ENCODE measurements at regions not wholly inside any gene's neighbourhood (a gene's known extent, or its start where the extent isn't known, plus 50 kb on each side); places are given as distances from the start of the nearest gene placed in this dataset.
"Not testable (repeated sequence)": the region's sequence is repeated elsewhere in the genome, so short reads cannot be mapped to it uniquely, and the experiment has no call there.

DNA sequence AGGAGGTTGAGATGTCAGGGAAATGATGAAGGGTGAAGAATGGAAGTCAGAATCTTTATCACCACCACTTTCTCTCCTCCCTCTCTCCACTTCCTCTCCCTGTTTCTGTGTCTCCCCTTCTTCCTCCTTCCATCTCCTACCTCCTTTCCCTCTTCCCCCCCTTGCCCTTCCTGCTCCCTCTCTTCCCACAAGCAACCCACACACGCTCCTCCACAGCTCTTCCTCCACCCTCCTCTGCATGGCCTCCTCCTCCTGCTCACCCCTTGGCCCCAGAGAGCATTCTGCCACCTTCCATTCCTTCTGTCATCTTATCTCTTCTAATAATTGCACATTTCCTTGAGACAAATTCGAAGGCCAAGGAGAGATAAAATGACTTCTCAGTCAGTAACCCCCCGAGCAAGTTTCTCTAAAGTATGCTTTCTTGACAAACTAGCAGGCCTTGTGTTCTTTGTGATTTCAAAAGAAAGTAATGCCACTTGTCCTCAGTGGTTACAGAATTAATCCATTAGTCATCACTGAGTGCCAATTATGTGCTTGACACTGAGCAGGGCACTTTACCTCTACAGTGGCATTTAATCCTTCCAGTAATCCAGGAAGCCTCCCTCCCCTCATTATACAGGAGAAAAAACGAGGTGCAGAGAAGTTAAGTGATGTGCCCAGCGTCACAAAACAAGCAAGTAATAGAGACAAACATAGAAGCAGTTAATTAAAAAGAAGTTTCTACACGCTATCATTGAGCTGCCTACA, 72.3 kb upstream of the CCL1 start:
- no peak for DNase-seq (ENCODE audit: extremely low spot score)
- CTCF ChIA-PET, result no interaction called here
- TF ChIP-seq ELF4 (IDR thresholded peaks at IDR 0.05), result no peak
- no peak for TF ChIP-seq TARDBP (IDR thresholded peaks at IDR 0.05)
- no peak for TF ChIP-seq ARNT (IDR thresholded peaks at IDR 0.05)
- TF ChIP-seq HDGF (IDR thresholded peaks at IDR 0.05; ENCODE audit: borderline replicate concordance), result no peak
- no peak for TF ChIP-seq L3MBTL2 (conservative IDR thresholded peaks at IDR 0.05)
- TF ChIP-seq FOXA1 (IDR thresholded peaks at IDR 0.05), result no peak
- POLR2A ChIA-PET, result no interaction called here

DNA sequence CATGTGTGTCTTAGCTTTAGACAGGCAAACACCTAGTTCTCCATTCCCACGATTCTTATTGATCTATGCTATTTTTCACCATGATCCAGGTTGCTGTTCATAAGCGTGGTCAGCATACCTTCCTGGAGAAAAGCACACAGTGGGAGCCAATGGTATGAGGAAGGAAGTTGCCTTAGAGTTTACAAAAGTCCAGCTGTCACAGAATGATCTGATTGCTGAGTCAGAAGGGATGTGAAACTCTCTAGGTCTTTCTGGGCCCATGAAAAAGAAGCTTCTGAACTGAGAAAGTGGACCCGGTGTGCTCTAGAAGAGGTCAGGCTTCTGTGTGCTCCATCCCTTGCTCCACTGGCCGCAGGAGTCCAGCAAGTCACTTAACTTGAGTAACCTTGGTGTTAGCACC, 71.0 kb upstream of the CCL1 start:
- ChIA-PET POLR2A (no interaction called here), CTCF (no interaction called here)
- no peak for DNase-seq (ENCODE audit: extremely low spot score)
- TF ChIP-seq, protein P1, sequence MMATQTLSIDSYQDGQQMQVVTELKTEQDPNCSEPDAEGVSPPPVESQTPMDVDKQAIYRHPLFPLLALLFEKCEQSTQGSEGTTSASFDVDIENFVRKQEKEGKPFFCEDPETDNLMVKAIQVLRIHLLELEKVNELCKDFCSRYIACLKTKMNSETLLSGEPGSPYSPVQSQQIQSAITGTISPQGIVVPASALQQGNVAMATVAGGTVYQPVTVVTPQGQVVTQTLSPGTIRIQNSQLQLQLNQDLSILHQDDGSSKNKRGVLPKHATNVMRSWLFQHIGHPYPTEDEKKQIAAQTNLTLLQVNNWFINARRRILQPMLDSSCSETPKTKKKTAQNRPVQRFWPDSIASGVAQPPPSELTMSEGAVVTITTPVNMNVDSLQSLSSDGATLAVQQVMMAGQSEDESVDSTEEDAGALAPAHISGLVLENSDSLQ (IDR thresholded peaks at IDR 0.05), result no peak
- TF ChIP-seq ZNF384 (IDR thresholded peaks at IDR 0.05) (no peak), SUZ12 (IDR thresholded peaks at IDR 0.05) (no peak), FOXA1 (IDR thresholded peaks at IDR 0.05) (no peak), ARNT (IDR thresholded peaks at IDR 0.05) (no peak), SP1 (IDR thresholded peaks at IDR 0.05) (no peak), CTBP1 (IDR thresholded peaks at IDR 0.05; ENCODE audit: borderline replicate concordance) (no peak), NFRKB (IDR thresholded peaks at IDR 0.05) (no peak), L3MBTL2 (conservative IDR thresholded peaks at IDR 0.05) (no peak), LEF1 (IDR thresholded peaks at IDR 0.05; ENCODE audit: borderline replicate concordance) (no peak), TARDBP (IDR thresholded peaks at IDR 0.05) (no peak), ELF4 (IDR thresholded peaks at IDR 0.05) (no peak), HDGF (IDR thresholded peaks at IDR 0.05; ENCODE audit: borderline replicate concordance) (no peak), FOXK2 (IDR thresholded peaks at IDR 0.05) (no peak), BHLHE40 (IDR thresholded peaks at IDR 0.05; ENCODE audit: borderline replicate concordance) (no peak), FOXM1 (IDR thresholded peaks at IDR 0.05; ENCODE audit: borderline replicate concordance) (no peak)

DNA sequence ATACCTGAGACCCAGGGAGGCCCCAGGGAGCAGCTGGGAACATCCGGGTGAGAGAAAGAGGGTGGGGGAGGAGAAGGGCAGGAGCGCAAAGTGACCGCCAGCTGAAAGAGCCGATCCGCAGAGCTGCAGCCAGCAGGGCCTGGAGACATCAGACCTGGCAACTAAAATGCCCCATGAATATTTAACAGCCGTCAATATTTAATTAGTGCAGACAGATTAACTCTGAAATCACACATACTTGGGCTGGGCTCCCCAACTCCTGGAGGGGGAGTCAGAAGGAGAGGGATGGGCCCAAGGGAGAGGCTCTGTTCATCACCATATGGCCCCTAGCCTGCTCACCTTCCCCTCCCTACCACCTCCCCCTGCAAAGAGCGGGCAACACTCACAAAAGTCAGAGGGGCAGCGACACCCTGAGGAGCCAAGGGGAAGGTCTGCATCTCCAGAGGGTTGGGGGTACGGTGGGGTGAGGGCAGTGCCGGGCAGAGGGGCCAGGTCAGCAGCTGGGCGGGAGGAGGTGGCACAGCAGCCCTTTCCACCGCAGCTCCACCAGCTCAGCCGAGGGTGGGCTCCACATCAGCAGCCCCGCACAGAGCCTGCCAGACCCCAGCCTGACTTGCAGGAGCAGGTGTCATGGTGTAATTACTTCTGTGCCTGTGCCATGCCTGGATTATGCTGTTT, 61.9 kb upstream of the CCL1 start:
- ChIA-PET CTCF (no interaction called here), POLR2A (no interaction called here)
- no peak for TF ChIP-seq ELF4 (IDR thresholded peaks at IDR 0.05)
- TF ChIP-seq ARNT (IDR thresholded peaks at IDR 0.05), result no peak
- TF ChIP-seq CTBP1 (IDR thresholded peaks at IDR 0.05; ENCODE audit: borderline replicate concordance), result no peak
- TF ChIP-seq SP1 (IDR thresholded peaks at IDR 0.05), result no peak
- no peak for TF ChIP-seq FOXK2 (IDR thresholded peaks at IDR 0.05)
- TF ChIP-seq HDGF (IDR thresholded peaks at IDR 0.05; ENCODE audit: borderline replicate concordance), result no peak
- TF ChIP-seq ZNF384 (IDR thresholded peaks at IDR 0.05), result no peak
- TF ChIP-seq, protein P1 (IDR thresholded peaks at IDR 0.05), result no peak
- no peak for TF ChIP-seq TARDBP (IDR thresholded peaks at IDR 0.05)
- no peak for TF ChIP-seq NFRKB (IDR thresholded peaks at IDR 0.05)
- no peak for TF ChIP-seq BHLHE40 (IDR thresholded peaks at IDR 0.05; ENCODE audit: borderline replicate concordance)
- no peak for TF ChIP-seq L3MBTL2 (conservative IDR thresholded peaks at IDR 0.05)
- TF ChIP-seq FOXA1 (IDR thresholded peaks at IDR 0.05), result no peak
- TF ChIP-seq LEF1 (IDR thresholded peaks at IDR 0.05; ENCODE audit: borderline replicate concordance), result no peak
- TF ChIP-seq FOXM1 (IDR thresholded peaks at IDR 0.05; ENCODE audit: borderline replicate concordance), result no peak
- DNase-seq (ENCODE audit: extremely low spot score), result no peak

DNA sequence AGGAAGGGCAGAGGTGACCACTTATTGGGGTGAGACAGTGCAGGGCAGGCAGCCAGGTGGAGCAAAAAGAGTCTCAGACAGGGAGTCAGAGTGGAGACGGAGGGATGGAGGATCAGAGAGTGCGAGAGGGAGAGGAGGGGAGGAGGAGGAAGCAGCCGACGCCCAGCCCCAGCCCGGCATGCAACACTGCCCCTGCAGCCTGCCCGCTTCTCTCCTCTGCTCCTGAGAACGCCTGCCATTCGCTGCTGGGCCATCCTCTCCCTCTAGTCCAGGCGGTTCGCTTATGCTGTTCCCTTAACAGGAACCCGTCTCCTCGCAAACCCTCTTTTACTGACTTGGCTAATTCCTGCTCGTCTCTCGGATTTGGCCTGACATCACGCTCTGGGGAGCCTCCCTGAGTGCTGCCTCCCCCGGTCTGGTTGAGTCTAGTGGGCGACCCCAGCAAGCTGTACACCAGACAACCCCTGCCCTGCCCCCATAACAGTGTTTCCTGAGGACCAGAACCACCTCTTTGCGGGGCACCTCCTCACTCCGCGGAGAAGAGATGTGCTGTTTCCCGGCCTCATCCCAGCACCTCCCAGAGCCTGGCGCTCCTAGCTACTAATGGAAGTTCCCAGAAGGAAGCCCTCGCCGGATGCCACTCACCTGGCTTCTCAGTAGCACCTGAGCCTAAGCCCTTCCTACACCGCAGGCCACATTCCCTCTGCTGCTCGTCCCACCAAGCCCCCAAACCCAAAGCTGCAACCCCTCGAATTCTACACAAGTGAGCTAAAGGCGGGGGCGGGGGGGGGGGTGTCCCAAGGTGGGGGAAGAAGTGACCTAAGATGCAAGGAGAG, 61.2 kb upstream of the CCL1 start:
- ChIA-PET POLR2A (no interaction called here), CTCF (no interaction called here)
- TF ChIP-seq NFRKB (IDR thresholded peaks at IDR 0.05), result no peak
- no peak for TF ChIP-seq ELF4 (IDR thresholded peaks at IDR 0.05)
- no peak for DNase-seq (ENCODE audit: extremely low spot score)

DNA sequence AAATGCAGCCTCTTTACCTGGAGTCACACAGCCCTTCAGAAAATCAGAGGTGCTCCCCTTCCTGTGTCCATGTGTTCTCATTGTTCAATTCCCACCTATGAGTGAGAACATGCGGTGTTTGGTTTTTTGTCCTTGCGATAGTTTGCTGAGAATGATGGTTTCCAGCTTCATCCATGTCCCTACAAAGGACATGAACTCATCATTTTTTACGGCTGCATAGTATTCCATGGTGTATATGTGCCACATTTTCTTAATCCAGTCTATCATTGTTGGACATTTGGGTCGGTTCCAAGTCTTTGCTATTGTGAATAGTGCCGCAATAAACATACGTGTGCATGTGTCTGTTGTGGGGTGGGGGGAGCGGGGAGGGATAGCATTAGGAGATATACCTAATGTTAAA, 60.3 kb upstream of the CCL1 start:
- POLR2A ChIA-PET; CTCF ChIA-PET; DNase-seq (ENCODE audit: extremely low spot score): not testable (repeated sequence)

DNA sequence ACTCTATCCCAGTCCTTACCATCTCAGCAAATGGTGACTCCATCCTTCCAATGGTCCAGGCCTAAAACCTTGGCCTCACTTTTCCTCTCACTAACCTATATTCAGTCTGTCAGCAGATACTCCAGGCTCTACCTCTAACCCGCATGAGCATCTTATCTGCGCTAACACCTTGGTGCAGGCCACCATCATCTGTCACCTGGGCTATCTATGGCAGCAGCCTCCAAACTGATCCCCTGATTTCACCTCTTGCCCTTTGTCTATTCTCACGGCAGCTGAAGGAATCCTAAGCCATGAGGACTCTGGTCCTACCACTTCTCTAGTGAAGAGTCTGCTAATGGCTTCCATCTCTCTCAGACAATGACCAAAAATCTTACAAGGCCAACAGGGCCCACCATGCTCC, 57.9 kb upstream of the CCL1 start:
- ChIA-PET CTCF (interaction anchor here (1.0 to 1.4 kb wide), 2 partner anchors 9 to 22 kb away, joined by 4 to 7 read pairs; no protein-coding TSS in a partner anchor), POLR2A (no interaction called here)
- DNase-seq (ENCODE audit: extremely low spot score), result no peak
- no peak for TF ChIP-seq L3MBTL2 (conservative IDR thresholded peaks at IDR 0.05)
- TF ChIP-seq ZNF384 (IDR thresholded peaks at IDR 0.05), result no peak
- no peak for TF ChIP-seq BHLHE40 (IDR thresholded peaks at IDR 0.05; ENCODE audit: borderline replicate concordance)

DNA sequence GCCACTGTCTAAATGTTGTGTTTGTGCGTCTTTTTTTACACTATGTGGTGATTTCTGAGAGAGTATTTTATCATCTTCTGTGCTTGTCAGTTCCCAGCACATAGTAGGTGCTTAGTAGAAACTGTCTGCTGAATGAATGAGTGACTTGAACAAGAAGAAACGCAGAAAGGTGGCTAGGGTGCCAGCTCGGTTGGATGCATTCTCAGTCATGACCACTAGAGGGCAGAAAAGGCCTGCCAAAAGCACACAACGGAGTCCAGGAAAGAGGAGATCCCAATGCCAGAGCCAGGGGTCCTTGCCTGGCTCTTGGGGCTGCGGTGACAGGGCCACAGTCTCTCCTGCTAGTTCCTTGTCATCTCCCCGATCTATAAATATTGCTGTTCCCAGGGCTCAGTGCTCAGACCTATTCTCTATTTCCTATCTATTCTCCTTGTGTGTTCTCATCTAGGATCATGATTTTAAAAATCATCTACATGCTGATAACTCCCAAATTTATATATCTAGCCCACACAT, 57.3 kb upstream of the CCL1 start:
- peak; percentile 62 for DNase-seq (ENCODE audit: extremely low spot score)
- CTCF ChIA-PET, result interaction anchor here (1.0 to 1.5 kb wide), 3 partner anchors 9 to 100 kb away, joined by 4 to 7 read pairs (median 5); no protein-coding TSS in a partner anchor
- POLR2A ChIA-PET, result no interaction called here
- no peak for TF ChIP-seq SUZ12 (IDR thresholded peaks at IDR 0.05)
- no peak for TF ChIP-seq HDGF (IDR thresholded peaks at IDR 0.05; ENCODE audit: borderline replicate concordance)

All from HEK293T (cell line).